CD4-positive, CD25-positive, alpha-beta regulatory T cell (primary cell): ENCODE measurements at regions not wholly inside any gene's neighbourhood (a gene's known extent, or its start where the extent isn't known, plus 50 kb on each side); places are given as distances from the start of the nearest gene placed in this dataset.
A peak's percentile ranks its signal among the peaks of the same experiment; 100 is the strongest.
"Not testable (repeated sequence)": the region's sequence is repeated elsewhere in the genome, so short reads cannot be mapped to it uniquely, and the experiment has no call there.

Source experiments
- ATAC-seq, 2 donors: fragments of 150-1000 bp; cut with Tn5 transposase; one replicate each; pipeline ENCODE4 v1.10.0; 2021; ENCODE audit warnings: low read depth in 2 of 2, moderate number of reproducible peaks in 2 of 2, moderate library complexity in 1 of 2
- DNase-seq, 3 donors: peaks; one replicate each; pipeline versions ENCODE4 v3.0.0 to v3.0.0-alpha.2; 2012 to 2022; ENCODE audit warnings: mixed read lengths in 1 of 3
- H3K27ac ChIP-seq: one replicate; pipeline ENCODE4 v1.7.0; 2013; ENCODE audit warnings: mild to moderate bottlenecking, low read length; ENCODE audit not compliant: insufficient read depth, poor library complexity, severe bottlenecking
- H3K27me3 ChIP-seq: one replicate; pipeline ENCODE4 v1.7.0; 2013; ENCODE audit warnings: low read length; ENCODE audit not compliant: control insufficient read depth, insufficient read depth
- H3K36me3 ChIP-seq: one replicate; pipeline ENCODE4 v1.7.0; 2013; ENCODE audit warnings: mild to moderate bottlenecking, low read length, moderate library complexity; ENCODE audit not compliant: control insufficient read depth, insufficient read depth
- H3K4me1 ChIP-seq: 2 replicates; pipeline ENCODE4 v1.7.0; 2013; ENCODE audit warnings: mild to moderate bottlenecking, low read length; ENCODE audit not compliant: insufficient read depth, control insufficient read depth, poor library complexity, severe bottlenecking
- H3K4me3 ChIP-seq: one replicate; pipeline ENCODE4 v1.7.0; 2013; ENCODE audit warnings: low read depth, mild to moderate bottlenecking, low read length, moderate library complexity
- H3K9me3 ChIP-seq, 2 experiments: 1 replicate in 1 of 2; 2 replicates in 1 of 2; pipeline ENCODE4 v1.7.0; 2013; ENCODE audit warnings: low read length in 2 of 2, mild to moderate bottlenecking in 1 of 2, moderate library complexity in 1 of 2; ENCODE audit not compliant: control insufficient read depth in 2 of 2
- H3K27ac Mint-ChIP-seq, 3 donors: one replicate each; pipeline ENCODE4 v1.8.0; 2020 to 2022; ENCODE audit warnings: mild to moderate bottlenecking in 3 of 3, mixed read lengths in 3 of 3, moderate library complexity in 2 of 3
- H3K27me3 Mint-ChIP-seq: one replicate; pipeline ENCODE4 v1.8.0; 2022; ENCODE audit warnings: mild to moderate bottlenecking, mixed read lengths
- H3K36me3 Mint-ChIP-seq: one replicate; pipeline ENCODE4 v1.8.0; 2020; ENCODE audit warnings: mixed read lengths
- H3K4me1 Mint-ChIP-seq, 4 donors: one replicate each; pipeline ENCODE4 v1.8.0; 2020 to 2022; ENCODE audit warnings: mixed read lengths in 4 of 4, mild to moderate bottlenecking in 1 of 4
- H3K4me3 Mint-ChIP-seq, 4 donors: one replicate each; pipeline ENCODE4 v1.8.0; 2020 to 2022; ENCODE audit warnings: mild to moderate bottlenecking in 4 of 4, mixed read lengths in 4 of 4, moderate library complexity in 3 of 4
- H3K9me3 Mint-ChIP-seq, 7 donors: one replicate each; pipeline ENCODE4 v1.8.0; 2020 to 2022; ENCODE audit warnings: mixed read lengths in 7 of 7, mild to moderate bottlenecking in 3 of 7, moderate library complexity in 2 of 7

DNA sequence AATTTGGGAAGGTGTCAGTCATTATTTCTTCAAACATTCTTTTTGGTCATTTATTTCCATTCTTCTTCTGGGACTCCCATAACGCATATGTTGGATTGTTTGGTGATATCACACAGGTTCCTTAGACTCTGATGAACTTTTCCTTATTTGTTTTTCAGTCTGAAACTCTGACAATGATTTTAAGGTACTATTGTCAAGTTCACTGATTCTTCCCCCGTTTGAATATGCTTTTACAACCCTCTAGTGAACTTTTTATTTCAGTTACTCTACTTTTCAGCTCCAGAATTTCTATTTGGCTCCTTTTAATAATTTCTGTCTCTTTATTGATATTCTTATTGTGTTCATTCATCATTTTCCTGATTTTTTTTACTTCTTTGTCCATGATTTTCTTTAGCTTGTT lies 92.5 kb upstream of the RORB start:
- H3K36me3 Mint-ChIP-seq = no peaks in the 10 kb centered on the region
- Histone ChIP-seq H3K9me3 (peaks cover 4 to 7% of the 10 kb centered on the region in 2 experiments), H3K36me3 (no peaks in the 10 kb centered on the region), H3K4me1 (no peaks in the 10 kb centered on the region), H3K27me3 (no peaks in the 10 kb centered on the region), H3K4me3 (no peak overlapping the region), H3K27ac (no peak overlapping the region)
- peaks cover 0 to 24% (median 3%) of the 10 kb centered on the region in 7 donors for H3K9me3 Mint-ChIP-seq
- no peak overlapping the region for H3K4me3 Mint-ChIP-seq
- no peaks in the 10 kb centered on the region for H3K27me3 Mint-ChIP-seq
- no peaks in the 10 kb centered on the region for H3K4me1 Mint-ChIP-seq
- DNase-seq (no peak), ATAC-seq (no peak)
- no peak overlapping the region for H3K27ac Mint-ChIP-seq

GRCh38 chr9:74407166-74407565 lies 90.0 kb upstream of the RORB start:
- Mint-ChIP-seq H3K9me3 (peaks cover 0 to 24% (median 3%) of the 10 kb centered on the region in 7 donors), H3K36me3 (no peaks in the 10 kb centered on the region), H3K4me3 (no peak overlapping the region), H3K27ac (peak overlapping the region in 1 of 3 donors; percentile 2), H3K27me3 (no peaks in the 10 kb centered on the region), H3K4me1 (no peaks in the 10 kb centered on the region)
- no peaks in the 10 kb centered on the region for H3K4me1 ChIP-seq
- ATAC-seq (no peak), DNase-seq (no peak)
- no peak overlapping the region for H3K4me3 ChIP-seq
- no peaks in the 10 kb centered on the region for H3K27me3 ChIP-seq
- H3K9me3 ChIP-seq = peaks cover 4 to 7% of the 10 kb centered on the region in 2 experiments
- H3K36me3 ChIP-seq = no peaks in the 10 kb centered on the region
- no peak overlapping the region for H3K27ac ChIP-seq

DNA sequence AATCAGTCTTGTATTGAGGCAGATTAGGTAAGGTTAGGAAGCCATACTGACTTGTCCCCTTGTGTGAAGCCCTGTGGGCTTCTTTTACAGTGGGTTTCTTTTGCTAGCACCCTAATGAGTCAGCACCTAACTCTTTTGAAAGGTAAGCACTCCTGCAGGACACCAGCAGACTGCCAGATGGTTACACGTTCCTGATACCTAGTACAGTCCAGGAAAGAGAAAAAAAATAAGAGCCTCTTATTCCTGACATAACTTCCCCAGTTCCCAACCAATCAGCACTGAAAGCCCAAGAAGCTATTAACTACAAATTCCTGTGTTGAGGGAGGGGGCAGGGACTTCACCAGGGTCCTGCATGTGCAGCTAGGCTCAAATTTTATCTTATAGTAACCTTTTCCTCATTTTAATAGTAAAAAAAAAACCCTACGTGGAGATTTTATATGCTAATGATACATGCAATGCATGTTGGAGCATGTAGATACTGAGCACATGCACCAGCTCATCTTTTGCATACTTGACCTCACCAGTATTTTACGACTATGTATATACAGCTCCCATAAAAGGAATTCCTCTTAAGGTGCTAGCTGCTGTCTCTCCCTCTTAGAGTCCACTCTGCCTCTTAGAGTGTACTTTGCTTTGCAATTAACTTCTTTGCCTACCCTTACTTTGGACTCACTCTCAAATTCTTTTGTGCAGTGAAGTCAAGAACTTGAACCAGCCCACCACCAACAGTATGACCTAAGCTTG lies 84.7 kb upstream of the RORB start:
- Mint-ChIP-seq H3K9me3 (peaks cover 0 to 8% (median 3%) of the 10 kb centered on the region in 7 donors), H3K36me3 (no peaks in the 10 kb centered on the region), H3K27me3 (peaks cover 2% of the 10 kb centered on the region), H3K4me1 (no peaks in the 10 kb centered on the region), H3K4me3 (no peak overlapping the region), H3K27ac (no peak overlapping the region)
- DNase-seq = no peak
- no peak for ATAC-seq
- no peaks in the 10 kb centered on the region for H3K36me3 ChIP-seq
- H3K4me3 ChIP-seq = no peak overlapping the region
- H3K9me3 ChIP-seq = no peaks in the 10 kb centered on the region
- H3K27ac ChIP-seq = no peak overlapping the region
- no peaks in the 10 kb centered on the region for H3K27me3 ChIP-seq
- H3K4me1 ChIP-seq = no peaks in the 10 kb centered on the region

DNA sequence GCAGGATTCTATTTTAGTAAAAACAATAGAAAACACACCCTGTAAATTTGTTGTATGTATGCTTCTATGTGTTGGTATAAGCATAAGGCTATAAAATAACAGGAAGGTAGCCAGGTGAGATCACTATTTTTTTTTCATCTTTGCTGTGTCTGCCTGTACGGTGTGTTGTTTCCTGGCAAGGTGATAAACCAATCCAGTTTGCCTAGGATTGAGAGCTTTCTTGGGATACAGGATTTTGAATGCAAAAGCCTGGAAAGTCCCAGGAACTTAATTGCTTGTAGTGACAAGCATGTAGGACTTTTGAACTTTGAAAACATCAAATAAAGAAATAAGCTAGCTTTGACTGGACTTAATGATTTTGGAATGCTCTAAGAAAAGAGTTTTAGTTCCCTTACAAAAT lies 83.3 kb upstream of the RORB start:
- no peak for ATAC-seq
- H3K27me3 ChIP-seq = no peaks in the 10 kb centered on the region

DNA sequence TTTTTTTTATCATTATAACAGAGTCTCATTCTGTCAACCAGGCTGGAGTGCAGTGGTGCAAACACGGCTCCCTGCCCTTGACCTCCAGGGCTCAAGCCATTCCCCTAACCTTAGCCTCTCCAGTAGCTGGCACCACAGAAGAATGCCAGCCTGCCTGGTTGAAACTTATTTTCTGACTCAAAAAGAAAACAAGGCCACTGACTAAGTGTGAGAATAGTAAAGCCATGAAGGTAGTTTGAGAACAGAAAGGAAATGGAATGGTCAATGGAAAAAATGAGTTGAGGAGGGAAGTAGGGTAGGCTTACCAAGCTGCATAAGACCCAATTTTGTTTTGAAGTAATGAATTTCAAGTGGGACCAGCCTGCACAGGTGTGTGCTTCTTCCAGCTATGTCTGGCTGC lies 82.8 kb upstream of the RORB start:
- Histone ChIP-seq H3K4me1 (no peaks in the 10 kb centered on the region), H3K9me3 (no peaks in the 10 kb centered on the region), H3K27ac (no peak overlapping the region), H3K27me3 (no peaks in the 10 kb centered on the region), H3K4me3 (no peak overlapping the region), H3K36me3 (no peaks in the 10 kb centered on the region)
- Mint-ChIP-seq H3K27me3 (peaks cover 4% of the 10 kb centered on the region), H3K9me3 (peaks cover 0 to 8% (median 4%) of the 10 kb centered on the region in 7 donors), H3K4me3 (no peak overlapping the region), H3K36me3 (no peaks in the 10 kb centered on the region), H3K4me1 (no peaks in the 10 kb centered on the region), H3K27ac (no peak overlapping the region)
- no peak for ATAC-seq
- no peak for DNase-seq

More for the DNA sequence above, 83.3 kb upstream of the RORB start:
- H3K4me1 ChIP-seq = no peaks in the 10 kb centered on the region
- H3K36me3 ChIP-seq = no peaks in the 10 kb centered on the region
- Mint-ChIP-seq H3K4me1 (no peaks in the 10 kb centered on the region), H3K27me3 (peaks cover 4% of the 10 kb centered on the region), H3K36me3 (no peaks in the 10 kb centered on the region), H3K9me3 (peaks cover 0 to 8% (median 4%) of the 10 kb centered on the region in 7 donors), H3K4me3 (no peak overlapping the region), H3K27ac (no peak overlapping the region)
- H3K4me3 ChIP-seq = no peak overlapping the region
- no peak for DNase-seq
- H3K9me3 ChIP-seq = no peaks in the 10 kb centered on the region
- H3K27ac ChIP-seq = no peak overlapping the region

- DNase-seq (no peak), ATAC-seq (no peak)
- no peak overlapping the region for H3K27ac ChIP-seq
- no peaks in the 10 kb centered on the region for H3K4me1 Mint-ChIP-seq
- H3K36me3 ChIP-seq = no peaks in the 10 kb centered on the region
- H3K4me3 Mint-ChIP-seq = no peak overlapping the region
- peaks cover 4% of the 10 kb centered on the region for H3K27me3 Mint-ChIP-seq
- H3K27me3 ChIP-seq = no peaks in the 10 kb centered on the region
- no peaks in the 10 kb centered on the region for H3K4me1 ChIP-seq
- no peaks in the 10 kb centered on the region for H3K9me3 ChIP-seq
- no peaks in the 10 kb centered on the region for H3K36me3 Mint-ChIP-seq
- no peak overlapping the region for H3K27ac Mint-ChIP-seq
- peaks cover 0 to 8% (median 4%) of the 10 kb centered on the region in 7 donors for H3K9me3 Mint-ChIP-seq
- no peak overlapping the region for H3K4me3 ChIP-seq
Measured at GRCh38 chr9:74415995-74416394, 81.1 kb upstream of the RORB start.

DNA sequence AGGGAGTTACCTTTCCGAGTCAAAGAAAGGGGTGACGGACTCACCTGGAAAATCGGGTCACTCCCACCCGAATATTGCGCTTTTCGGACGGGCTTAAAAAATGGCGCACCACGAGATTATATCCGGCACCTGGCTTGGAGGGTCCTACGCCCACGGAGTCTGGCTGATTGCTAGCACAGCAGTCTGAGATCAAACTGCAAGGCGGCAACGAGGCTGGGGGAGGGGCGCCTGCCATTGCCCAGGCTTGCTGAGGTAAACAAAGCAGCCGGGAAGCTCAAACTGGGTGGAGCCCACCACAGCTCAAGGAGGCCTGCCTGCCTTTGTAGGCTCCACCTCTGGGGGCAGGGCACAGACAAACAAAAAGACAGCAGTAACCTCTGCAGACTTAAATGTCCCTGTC lies 72.6 kb upstream of the RORB start:
- not testable (repeated sequence) for H3K9me3 ChIP-seq, H3K27me3 ChIP-seq, H3K4me3 Mint-ChIP-seq, H3K4me1 Mint-ChIP-seq, H3K4me3 ChIP-seq, DNase-seq, H3K9me3 Mint-ChIP-seq, H3K36me3 Mint-ChIP-seq, H3K27ac Mint-ChIP-seq, ATAC-seq, H3K4me1 ChIP-seq, H3K27me3 Mint-ChIP-seq, H3K27ac ChIP-seq, H3K36me3 ChIP-seq

GRCh38 chr9:74431467-74431866 lies 65.7 kb upstream of the RORB start:
- no peaks in the 10 kb centered on the region for H3K36me3 ChIP-seq
- H3K27me3 ChIP-seq = no peaks in the 10 kb centered on the region
- DNase-seq (no peak), ATAC-seq (no peak)
- H3K9me3 Mint-ChIP-seq = peaks cover 0 to 16% (median 4%) of the 10 kb centered on the region in 7 donors
- no peaks in the 10 kb centered on the region for H3K27me3 Mint-ChIP-seq
- H3K27ac ChIP-seq = no peak overlapping the region
- no peak overlapping the region for H3K4me3 Mint-ChIP-seq
- no peaks in the 10 kb centered on the region for H3K9me3 ChIP-seq
- no peaks in the 10 kb centered on the region for H3K36me3 Mint-ChIP-seq
- no peak overlapping the region for H3K27ac Mint-ChIP-seq
- no peaks in the 10 kb centered on the region for H3K4me1 Mint-ChIP-seq
- no peaks in the 10 kb centered on the region for H3K4me1 ChIP-seq
- H3K4me3 ChIP-seq = no peak overlapping the region
